HCT116 (cell line): ENCODE measurements at regions not wholly inside any gene's neighbourhood (a gene's known extent, or its start where the extent isn't known, plus 50 kb on each side); places are given as distances from the start of the nearest gene placed in this dataset.

Source experiments
- ATAC-seq: fragments of 200-7000 bp; cut with Tn5 transposase; 2 replicates; pipeline ENCODE4 v1.9.1; 2020; ENCODE audit warnings: mild to moderate bottlenecking, moderate library complexity
- BruUV-seq: library from RNA; stranded (reverse); fragments of 400-500 nt; replicated peaks from 2 replicates; lab custom pipeline; 2021; lab: Mats Ljungman, UMichigan
- CTCF ChIA-PET: fragments of 300-600 bp; sonication (Branson Sonifier 250); formaldehyde crosslinking; loops from one replicate; lab custom pipeline; 2021; ENCODE audit warnings: antibody characterized with exemption; lab: Charles Lee
- POLR2A ChIA-PET: fragments of 300-600, 350-600 bp; sonication (Branson Sonifier 250); formaldehyde crosslinking; loops from one replicate; lab custom pipeline; 2021; ENCODE audit warnings: antibody characterized with exemption; lab: Charles Lee
- RAD21 ChIA-PET, 2 experiments: fragments of 300-600 bp; sonication (Branson Sonifier 250); formaldehyde crosslinking; loops; one replicate each; lab custom pipeline; 2023; ENCODE audit warnings: low total read pairs in 2 of 2; ENCODE audit not compliant: uncharacterized antibody in 2 of 2, unreplicated experiment in 2 of 2, low non-redundant PET in 1 of 2; lab: Charles Lee
- DNase-seq: peaks from one replicate; pipeline ENCODE4 v3.0.0-alpha.2; 2010; ENCODE audit warnings: low read depth, low spot score
- H2AFZ ChIP-seq: fragments of 200-600 bp; shearing (Covaris generic), sonication (generic); 2 replicates; pipeline ENCODE4 v1.6.1; 2017; ENCODE audit warnings: low read depth, mixed run types, mixed read lengths, antibody characterized with exemption, low read length; ENCODE audit not compliant: poor library complexity, severe bottlenecking
- H3K27ac ChIP-seq: 2 replicates; pipeline ENCODE4 v1.5.1; 2012; ENCODE audit warnings: low read depth, low read length
- H3K27me3 ChIP-seq: fragments of 200-600 bp; sonication (generic); 2 replicates; pipeline ENCODE4 v1.6.1; 2016; ENCODE audit warnings: mixed run types, low read length, mixed read lengths; ENCODE audit not compliant: insufficient read depth
- H3K36me3 ChIP-seq, 2 experiments: fragments of 200-500 bp in 1 of 2; fragments of 200-600 bp in 1 of 2; sonication (Bioruptor generic) in 1 of 2; sonication (generic) in 1 of 2; 2 replicates each; pipeline versions ENCODE4 v1.5.1 to v1.6.1; 2014 to 2016; ENCODE audit warnings: low read length in 2 of 2, inconsistent platforms in 1 of 2, mixed read lengths in 1 of 2, mixed run types in 1 of 2; ENCODE audit not compliant: insufficient read depth in 2 of 2, control insufficient read depth in 1 of 2
- H3K4me1 ChIP-seq, 2 experiments: fragments of 200-600 bp in 1 of 2; sonication (generic) in 1 of 2; 2 replicates each; pipeline versions ENCODE4 v1.5.1 to v1.6.1; 2012 to 2017; ENCODE audit warnings: low read length in 2 of 2, inconsistent platforms in 1 of 2, mild to moderate bottlenecking in 1 of 2, mixed read lengths in 1 of 2, mixed run types in 1 of 2, moderate library complexity in 1 of 2; ENCODE audit not compliant: insufficient read depth in 2 of 2, control insufficient read depth in 1 of 2
- H3K4me2 ChIP-seq: fragments of 200-600 bp; sonication (generic); 2 replicates; pipeline ENCODE4 v1.6.1; 2017; ENCODE audit warnings: mixed run types, low read length, mixed read lengths
- H3K4me3 ChIP-seq, 2 experiments: fragments of 200-600 bp in 1 of 2; sonication (generic) in 1 of 2; replicated peaks in 1 of 2; 2 replicates each; pipeline ENCODE4 v1.5.1; 2011 to 2016; ENCODE audit warnings: low read length in 2 of 2, control low read depth in 1 of 2, low read depth in 1 of 2, mild to moderate bottlenecking in 1 of 2, mixed read lengths in 1 of 2, mixed run types in 1 of 2
- H3K79me2 ChIP-seq: fragments of 200-600 bp; sonication (generic); 2 replicates; pipeline ENCODE4 v1.6.1; 2017; ENCODE audit warnings: mild to moderate bottlenecking, mixed run types, low read length, moderate library complexity, mixed read lengths; ENCODE audit not compliant: insufficient read depth
- H3K9ac ChIP-seq: fragments of 200-600 bp; sonication (generic); 2 replicates; pipeline ENCODE4 v1.6.1; 2016; ENCODE audit warnings: low read length, mixed read lengths
- H3K9me2 ChIP-seq: fragments of 200-600 bp; sonication (generic), shearing (Covaris generic); 2 replicates; pipeline ENCODE4 v1.6.1; 2017; ENCODE audit warnings: mixed run types, mild to moderate bottlenecking, moderate library complexity; ENCODE audit not compliant: insufficient read depth
- H3K9me3 ChIP-seq, 2 experiments: fragments of 200-500 bp in 1 of 2; fragments of 200-600 bp in 1 of 2; sonication (Bioruptor generic) in 1 of 2; sonication (generic) in 1 of 2; 2 replicates each; pipeline ENCODE4 v1.6.1; 2014 to 2017; ENCODE audit warnings: low read length in 2 of 2, mixed read lengths in 2 of 2, inconsistent platforms in 1 of 2, low read depth in 1 of 2, mild to moderate bottlenecking in 1 of 2, mixed run types in 1 of 2, moderate library complexity in 1 of 2; ENCODE audit not compliant: control insufficient read depth in 1 of 2, insufficient read depth in 1 of 2
- H4K20me1 ChIP-seq: fragments of 200-600 bp; sonication (generic), shearing (Covaris generic); 2 replicates; pipeline ENCODE4 v1.6.1; 2017; ENCODE audit warnings: mixed run types, mild to moderate bottlenecking, moderate library complexity; ENCODE audit not compliant: insufficient read depth
- EZH2 ChIP-seq: fragments of 200-600 bp; sonication (generic); IDR thresholded peaks from 2 replicates; pipeline ENCODE4 v1.6.1; 2017; ENCODE audit warnings: antibody characterized with exemption, mixed run types
- FOSL1 ChIP-seq: IDR thresholded peaks from 2 replicates; pipeline ENCODE4 v1.6.1; 2012; ENCODE audit warnings: low read depth
- JUND ChIP-seq: IDR thresholded peaks from 2 replicates; pipeline ENCODE4 v1.6.1; 2012
- TCF7L2 ChIP-seq: IDR thresholded peaks from 2 replicates; pipeline ENCODE4 v1.7.0; 2011; ENCODE audit warnings: borderline replicate concordance, inconsistent platforms; ENCODE audit not compliant: insufficient read depth, insufficient read length; ENCODE audit errors: extremely low read depth
- YY1 ChIP-seq: IDR thresholded peaks from 2 replicates; pipeline ENCODE4 v1.6.1; 2011; ENCODE audit warnings: low read length, low read depth, moderate library complexity, mild to moderate bottlenecking; ENCODE audit not compliant: insufficient replicate concordance; ENCODE audit errors: extremely low read depth
- ZFX ChIP-seq: fragments of 450-650 bp; IDR thresholded peaks from 2 replicates; pipeline ENCODE4 v1.6.1; 2017
- intact Hi-C: fragments of 100-400 bp; cut with micrococcal nuclease; formaldehyde crosslinking; loops from 2 replicates; pipeline ENCODE4 v1.10.0; 2022
- TF ChIP-seq, protein P1 (sequence below): IDR thresholded peaks from 2 replicates; pipeline ENCODE4 v1.6.1; 2012; ENCODE audit warnings: low read depth

DNA sequence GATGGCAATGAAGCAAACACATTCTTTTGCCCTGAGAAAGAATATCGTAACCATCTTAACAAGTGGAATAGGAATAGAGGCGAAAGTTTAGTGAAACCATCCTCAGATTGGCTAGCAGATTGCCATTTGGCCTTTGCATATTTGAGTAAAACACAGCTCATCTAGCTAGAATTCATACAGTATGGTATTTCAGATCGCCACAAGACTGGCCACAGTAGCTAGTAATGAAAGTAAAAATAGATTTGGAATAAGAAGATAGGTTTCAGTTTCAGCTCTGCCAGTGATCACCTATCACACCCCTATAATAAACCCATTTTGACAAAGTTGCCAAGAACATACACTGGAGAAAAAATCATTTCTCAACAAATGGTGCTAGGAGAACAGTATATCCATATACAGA, 294.9 kb downstream of the LRRIQ3 start (continued):
- TF ChIP-seq FOSL1, result no peak
- TF ChIP-seq, protein P1, sequence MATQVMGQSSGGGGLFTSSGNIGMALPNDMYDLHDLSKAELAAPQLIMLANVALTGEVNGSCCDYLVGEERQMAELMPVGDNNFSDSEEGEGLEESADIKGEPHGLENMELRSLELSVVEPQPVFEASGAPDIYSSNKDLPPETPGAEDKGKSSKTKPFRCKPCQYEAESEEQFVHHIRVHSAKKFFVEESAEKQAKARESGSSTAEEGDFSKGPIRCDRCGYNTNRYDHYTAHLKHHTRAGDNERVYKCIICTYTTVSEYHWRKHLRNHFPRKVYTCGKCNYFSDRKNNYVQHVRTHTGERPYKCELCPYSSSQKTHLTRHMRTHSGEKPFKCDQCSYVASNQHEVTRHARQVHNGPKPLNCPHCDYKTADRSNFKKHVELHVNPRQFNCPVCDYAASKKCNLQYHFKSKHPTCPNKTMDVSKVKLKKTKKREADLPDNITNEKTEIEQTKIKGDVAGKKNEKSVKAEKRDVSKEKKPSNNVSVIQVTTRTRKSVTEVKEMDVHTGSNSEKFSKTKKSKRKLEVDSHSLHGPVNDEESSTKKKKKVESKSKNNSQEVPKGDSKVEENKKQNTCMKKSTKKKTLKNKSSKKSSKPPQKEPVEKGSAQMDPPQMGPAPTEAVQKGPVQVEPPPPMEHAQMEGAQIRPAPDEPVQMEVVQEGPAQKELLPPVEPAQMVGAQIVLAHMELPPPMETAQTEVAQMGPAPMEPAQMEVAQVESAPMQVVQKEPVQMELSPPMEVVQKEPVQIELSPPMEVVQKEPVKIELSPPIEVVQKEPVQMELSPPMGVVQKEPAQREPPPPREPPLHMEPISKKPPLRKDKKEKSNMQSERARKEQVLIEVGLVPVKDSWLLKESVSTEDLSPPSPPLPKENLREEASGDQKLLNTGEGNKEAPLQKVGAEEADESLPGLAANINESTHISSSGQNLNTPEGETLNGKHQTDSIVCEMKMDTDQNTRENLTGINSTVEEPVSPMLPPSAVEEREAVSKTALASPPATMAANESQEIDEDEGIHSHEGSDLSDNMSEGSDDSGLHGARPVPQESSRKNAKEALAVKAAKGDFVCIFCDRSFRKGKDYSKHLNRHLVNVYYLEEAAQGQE, result no peak
- TF ChIP-seq JUND, result no peak

DNA sequence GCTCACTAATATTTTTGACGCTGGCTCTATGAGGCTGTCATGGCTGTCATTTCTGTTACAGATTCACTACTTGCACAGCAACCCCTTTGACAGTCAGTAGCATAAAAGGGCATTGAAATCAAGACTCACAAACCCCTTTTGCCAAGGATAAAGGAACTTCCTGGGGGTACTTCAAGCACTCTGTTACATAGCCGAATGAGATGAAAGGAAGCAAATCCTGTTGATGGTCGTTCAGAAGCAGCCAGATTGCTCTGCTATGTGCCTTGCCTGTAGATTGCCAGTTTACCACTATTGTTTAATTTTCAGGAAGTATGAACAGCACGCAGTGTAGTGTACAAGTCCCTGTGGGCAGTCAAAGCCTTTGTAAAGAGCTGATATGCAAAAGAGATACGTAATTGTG, 296.2 kb downstream of the LRRIQ3 start:
- H3K36me3 ChIP-seq, result no peaks in the 10 kb centered on the region
- no peak overlapping the region for H3K9ac ChIP-seq
- no peak overlapping the region for H3K27ac ChIP-seq
- no peak for TF ChIP-seq ZFX
- CTCF ChIA-PET, result no interaction called here
- BruUV-seq, result no TSS peak
- no peak overlapping the region for H3K4me2 ChIP-seq
- DNase-seq, result no peak
- ATAC-seq, result no peak
- RAD21 ChIA-PET, result no interaction called here
- H3K79me2 ChIP-seq, result no peaks in the 10 kb centered on the region
- no peak overlapping the region for H2AFZ ChIP-seq
- H3K27me3 ChIP-seq, result no peaks in the 10 kb centered on the region
- H3K9me3 ChIP-seq, result peaks cover 0 to 10% of the 10 kb centered on the region in 2 experiments; a peak in 2 of 4 replicates
- intact Hi-C loops, result no loop called here
- no peaks in the 10 kb centered on the region for H3K4me1 ChIP-seq
- no peaks in the 10 kb centered on the region for H3K9me2 ChIP-seq
- H4K20me1 ChIP-seq, result no peaks in the 10 kb centered on the region
- no peak overlapping the region for H3K4me3 ChIP-seq
- POLR2A ChIA-PET, result no interaction called here

DNA sequence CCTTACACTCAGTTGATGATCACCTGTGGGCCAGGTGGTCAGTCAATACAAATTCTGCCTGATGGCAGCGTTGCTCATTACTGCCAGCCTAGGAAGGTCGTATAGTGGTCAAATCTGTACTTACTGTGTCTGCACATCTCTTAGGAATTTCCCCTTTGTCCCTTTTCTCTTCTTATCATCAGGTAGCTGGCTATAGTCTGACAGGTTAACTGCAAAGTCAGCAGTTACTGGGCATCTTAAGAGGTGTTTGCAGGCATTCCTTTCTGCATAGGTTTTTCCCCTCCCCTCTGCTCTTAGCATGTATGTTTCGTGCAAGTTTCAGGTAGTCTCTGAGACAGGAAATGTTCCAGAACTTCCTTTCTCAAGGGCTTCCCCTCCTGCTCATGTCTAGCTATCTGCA, 298.7 kb downstream of the LRRIQ3 start:
- Histone ChIP-seq H3K36me3 (no peaks in the 10 kb centered on the region), H3K9me3 (peaks cover 0 to 10% of the 10 kb centered on the region in 2 experiments; a peak in 2 of 4 replicates), H3K9ac (no peak overlapping the region), H2AFZ (no peak overlapping the region), H3K27ac (no peak overlapping the region), H3K4me3 (no peak overlapping the region), H3K9me2 (no peaks in the 10 kb centered on the region), H3K79me2 (no peaks in the 10 kb centered on the region), H3K27me3 (no peaks in the 10 kb centered on the region), H3K4me1 (no peaks in the 10 kb centered on the region), H3K4me2 (no peak overlapping the region), H4K20me1 (no peaks in the 10 kb centered on the region)
- no TSS peak for BruUV-seq
- ChIA-PET RAD21 (no interaction called here), CTCF (no interaction called here), POLR2A (no interaction called here)
- no peak for ATAC-seq
- intact Hi-C loops, result no loop called here
- no peak for DNase-seq
- TF ChIP-seq JUND (no peak), TCF7L2 (no peak), EZH2 (no peak), YY1 (no peak)
